CD4-positive, alpha-beta T cell treated with Interferon gamma for 1 hour (primary cell): ENCODE measurements at regions not wholly inside any gene's neighbourhood (a gene's known extent, or its start where the extent isn't known, plus 50 kb on each side); places are given as distances from the start of the nearest gene placed in this dataset.

ENCODE experiments used
- DNase-seq: peaks from one replicate; pipeline ENCODE4 v3.0.0-alpha.2; 2020

DNA sequence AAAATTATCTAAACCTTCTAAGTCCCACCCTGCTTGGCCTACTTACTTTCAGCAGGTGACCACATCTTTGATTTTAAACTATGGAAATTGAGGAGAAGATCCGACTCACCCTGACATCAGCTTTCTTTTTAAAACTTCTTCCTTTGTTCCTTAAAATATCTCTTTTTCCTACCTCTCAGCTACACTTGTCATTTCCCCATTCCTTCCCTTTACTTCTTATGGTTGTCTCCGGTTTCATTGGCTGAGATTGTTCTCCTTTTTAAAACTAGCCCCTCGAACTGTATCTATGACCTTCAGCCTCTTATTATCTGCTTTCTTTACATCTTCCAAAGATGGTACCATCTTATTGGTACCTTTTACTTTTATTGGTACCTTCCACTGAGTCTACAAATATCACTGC, 87.8 kb upstream of the NRIP1 start:
- DNase-seq: no peak

DNA sequence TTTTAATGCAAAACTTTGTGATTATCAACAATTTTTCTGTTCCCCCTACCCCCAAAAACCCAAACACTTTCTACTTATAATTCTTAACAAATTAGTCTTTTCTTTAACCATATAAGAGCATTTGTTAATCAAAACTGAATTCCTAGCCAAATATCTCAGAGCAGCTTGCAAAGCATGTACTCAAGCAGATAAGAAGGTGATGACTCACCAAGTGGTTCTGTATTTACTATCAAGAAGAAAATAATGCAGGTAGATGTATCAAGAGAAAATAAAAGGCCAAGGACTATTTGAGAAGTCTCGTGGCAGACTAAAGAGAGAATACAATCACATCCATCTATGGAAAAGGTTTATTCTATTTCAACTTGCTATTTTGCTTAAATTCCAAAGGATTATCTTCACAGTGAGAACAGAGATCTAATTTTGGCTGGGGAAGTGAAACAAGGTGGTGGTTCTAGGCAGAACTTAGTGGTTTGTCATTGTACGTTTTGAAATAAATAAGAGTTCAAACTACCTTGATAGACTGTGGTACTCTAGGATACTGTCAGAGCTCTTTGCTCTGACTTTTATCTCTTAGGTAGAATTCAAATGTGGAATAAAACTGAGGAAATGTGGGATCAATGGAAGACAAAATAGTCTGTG, 94.7 kb upstream of the NRIP1 start:
- DNase-seq: no peak

DNA sequence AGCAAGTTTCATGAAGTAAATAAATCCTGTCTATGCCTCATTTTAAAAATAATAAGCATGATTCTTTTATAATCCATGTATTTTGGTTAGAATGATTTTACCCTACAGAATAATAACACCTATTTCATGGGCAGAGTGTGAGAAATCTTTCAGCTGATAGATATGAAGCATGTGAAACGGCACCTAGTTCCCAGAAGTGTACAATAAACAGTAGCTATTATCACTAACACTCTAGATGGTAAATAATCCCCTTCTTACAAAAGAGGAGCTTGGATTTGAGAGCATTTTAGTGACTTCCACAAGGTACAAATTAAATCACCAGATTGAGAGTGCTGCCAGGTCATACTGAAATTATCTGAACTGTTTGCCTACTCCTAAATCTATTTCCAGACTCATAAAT, 95.3 kb upstream of the NRIP1 start:
- DNase-seq: no peak

DNA sequence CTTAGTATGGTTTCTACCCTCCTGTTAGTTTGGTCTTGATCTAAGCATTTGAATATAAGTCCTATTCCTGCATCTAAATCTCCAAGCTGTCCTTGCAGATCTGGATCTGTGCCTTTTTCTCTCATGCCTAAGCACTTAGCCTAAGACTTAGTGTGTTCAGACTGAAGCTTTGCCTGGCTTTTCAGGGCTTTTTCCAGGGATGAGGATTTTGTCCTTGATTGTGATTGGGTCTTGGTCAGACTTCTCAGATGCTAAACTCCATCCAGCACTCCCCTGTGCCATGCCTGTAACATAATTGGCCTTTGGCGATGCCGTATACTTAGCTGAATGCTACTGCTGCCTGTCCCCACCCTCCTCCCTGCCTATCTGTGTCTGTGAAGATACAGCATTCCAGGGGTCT, 98.1 kb upstream of the NRIP1 start:
- DNase-seq: no peak

DNA sequence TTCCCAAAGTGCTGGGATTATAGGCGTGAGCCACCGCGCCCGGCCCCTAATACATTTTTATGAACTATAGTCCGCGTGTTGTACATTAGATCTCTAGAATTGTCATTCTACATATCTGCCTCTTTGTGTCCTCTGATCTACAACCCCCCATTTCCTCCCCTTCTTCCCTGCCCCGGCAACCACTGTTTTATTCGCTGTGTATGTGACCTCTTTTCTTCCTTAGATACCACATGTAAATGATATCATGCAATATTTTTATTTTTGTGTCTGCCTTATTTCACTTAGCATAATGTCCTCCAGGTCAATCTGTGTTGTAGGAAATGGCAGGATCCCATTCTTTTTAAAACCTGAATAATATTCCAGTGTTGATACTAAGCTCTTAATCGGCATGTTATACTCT, 99.5 kb upstream of the NRIP1 start:
- no peak for DNase-seq

DNA sequence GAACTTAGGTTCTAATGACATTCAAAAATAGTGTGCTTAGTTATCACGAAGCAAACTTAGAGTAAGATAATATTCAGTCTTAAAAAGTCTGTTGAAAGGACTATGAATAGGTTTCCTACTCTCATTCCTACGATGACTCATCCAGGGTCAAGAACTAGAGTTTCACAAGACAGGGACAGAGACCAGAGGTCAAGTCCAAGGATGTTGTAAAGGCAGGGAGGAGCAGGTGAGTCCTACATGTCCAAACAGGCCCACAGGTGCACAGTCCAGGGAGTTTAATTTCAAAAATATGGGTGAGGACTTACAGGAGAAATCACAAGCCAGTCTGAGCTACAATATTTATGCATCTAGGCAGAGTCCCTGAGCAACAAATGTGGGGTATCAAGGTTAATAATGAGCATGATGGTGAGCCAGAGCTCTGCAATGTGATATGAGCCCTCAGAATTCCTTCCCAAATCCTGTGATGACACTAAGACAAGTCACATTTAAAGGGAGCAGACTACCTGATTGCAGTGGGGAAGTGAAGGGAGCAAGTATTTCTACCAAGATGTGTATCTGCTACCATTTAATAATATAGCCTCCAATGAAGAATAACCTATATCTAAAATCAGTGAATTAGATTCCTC, 100.0 kb upstream of the NRIP1 start:
- DNase-seq: no peak

DNA sequence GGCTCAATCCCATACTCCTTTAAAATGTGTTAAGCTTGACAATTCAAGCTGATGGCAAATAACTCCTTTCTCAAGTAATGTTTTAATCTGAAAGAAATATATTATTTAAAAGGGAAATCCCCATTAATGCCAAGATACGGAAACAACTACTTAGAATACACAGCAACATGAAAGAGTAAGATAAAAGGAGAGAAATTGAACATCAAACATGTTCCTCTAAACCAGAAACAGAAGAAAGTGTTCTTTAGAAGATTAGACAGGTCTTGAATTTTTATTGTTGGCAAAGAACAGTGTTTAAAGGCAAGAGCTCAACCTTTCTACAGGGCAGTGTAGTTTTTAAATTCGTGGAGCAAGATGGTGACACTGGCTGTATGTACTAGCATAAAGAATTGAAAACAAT, 105.8 kb upstream of the NRIP1 start:
- DNase-seq: no peak

DNA sequence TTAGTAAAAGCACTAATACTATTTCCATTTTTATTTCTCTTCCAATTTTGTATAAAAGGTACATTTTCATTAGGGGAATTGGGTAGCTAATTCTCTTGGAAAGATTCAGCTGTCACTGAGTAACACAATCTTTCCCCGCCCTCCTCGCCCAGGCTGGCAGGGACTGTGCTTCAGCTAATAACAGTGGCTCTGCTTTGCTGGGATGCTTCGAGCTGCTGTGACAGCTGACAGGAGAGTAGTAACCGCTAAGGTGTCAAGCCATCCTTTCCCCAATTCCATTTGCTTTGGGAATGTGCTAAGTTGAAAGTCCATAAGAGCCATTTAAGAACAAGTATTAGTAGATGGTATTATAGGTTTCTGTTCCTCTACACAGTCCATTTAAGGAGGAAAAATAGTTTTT, 106.7 kb upstream of the NRIP1 start:
- no peak for DNase-seq

DNA sequence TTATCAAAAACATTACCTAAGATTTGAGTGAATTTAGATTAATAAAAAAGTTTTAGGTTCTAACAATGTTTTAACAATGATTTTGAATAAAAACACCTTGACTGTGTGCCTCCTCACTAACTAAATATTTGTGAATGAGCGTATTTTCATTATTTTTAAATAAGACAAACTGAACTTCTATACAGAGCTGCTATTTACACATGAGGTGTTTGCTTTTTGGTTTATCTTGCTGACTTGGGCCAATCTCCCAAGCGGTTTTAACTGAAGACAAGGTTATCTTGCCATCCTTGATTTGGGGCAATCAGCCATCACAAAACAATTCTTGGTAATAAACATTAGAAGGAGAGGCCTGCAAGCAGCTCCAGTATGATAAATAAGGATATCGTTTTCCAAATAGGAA, 108.2 kb upstream of the NRIP1 start:
- DNase-seq: no peak

DNA sequence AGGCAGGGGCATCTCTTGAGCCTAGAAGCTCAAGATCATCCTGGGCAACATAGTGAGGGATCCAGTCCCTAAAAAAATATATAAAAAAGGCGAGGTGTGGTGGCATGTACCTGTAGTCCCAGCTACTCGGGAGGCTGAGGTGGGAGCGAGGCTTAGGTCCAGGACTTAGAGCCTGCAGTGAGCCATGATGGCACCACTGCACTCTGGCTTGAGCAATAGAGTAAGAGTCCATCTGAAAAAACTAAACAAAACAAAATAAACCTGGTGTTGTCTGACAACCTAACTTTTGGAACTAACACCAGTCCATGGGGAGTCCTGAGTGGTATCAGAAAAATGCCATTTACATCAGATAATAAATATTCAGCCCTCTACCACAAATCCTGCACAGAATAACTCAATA, 110.1 kb upstream of the NRIP1 start:
- no peak for DNase-seq

DNA sequence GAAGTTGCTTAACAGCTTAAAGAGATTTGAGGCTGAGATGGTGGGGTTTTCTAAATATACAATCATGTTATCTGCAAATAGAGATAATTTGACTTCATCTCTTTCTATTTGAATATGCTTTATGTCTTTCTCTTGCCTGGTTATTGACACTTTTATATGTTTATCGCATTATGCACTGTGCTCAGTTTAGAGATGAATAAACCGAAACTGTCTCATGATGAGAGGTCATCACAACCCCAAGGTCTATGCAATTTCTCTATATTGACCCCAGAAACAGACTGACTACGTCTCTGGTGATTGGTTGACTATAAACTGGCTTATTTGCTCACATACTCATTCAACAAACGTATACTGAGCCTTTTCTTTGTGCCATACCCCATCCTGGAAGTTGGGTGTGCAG, 117.9 kb upstream of the NRIP1 start:
- no peak for DNase-seq

DNA sequence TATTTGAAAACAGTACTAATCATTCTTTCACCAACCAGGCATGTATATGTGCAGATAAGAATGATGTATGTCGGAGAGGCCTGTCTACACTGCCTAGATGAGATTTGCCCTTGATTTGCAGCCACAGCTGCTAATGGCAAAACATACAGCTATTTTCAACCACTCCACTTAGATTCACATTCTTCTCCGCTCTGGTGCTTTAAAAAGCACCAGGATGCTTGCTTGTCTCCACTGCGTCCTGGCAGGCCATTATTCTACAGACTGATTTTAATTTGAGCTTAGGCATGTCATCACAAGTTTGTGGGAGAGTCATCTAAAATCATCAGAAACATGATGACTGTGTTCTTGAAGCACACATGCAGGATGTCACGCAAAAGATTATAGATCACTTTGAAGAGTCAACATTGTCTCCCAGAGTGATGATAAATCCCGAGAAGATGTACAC, 119.0 kb upstream of the NRIP1 start:
- no peak for DNase-seq

DNA sequence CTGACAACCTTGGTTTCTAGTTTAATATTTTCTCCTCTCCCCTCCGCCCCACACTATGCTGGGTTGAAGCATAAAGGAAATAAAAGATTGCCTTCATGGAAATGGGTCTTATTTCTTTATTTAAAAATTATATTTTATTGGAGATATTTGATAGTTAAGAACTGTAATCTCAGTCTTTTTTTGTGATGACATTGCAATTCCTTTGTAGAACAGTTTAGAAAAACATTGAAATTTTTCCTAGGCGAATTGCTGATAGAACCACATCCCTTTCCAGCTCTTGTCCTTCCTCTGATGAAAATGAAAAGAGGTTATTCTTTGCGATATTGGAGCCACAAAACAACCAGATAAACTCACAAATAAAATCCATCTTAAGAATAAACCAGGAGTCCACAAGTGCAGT, 125.6 kb upstream of the NRIP1 start:
- DNase-seq: no peak

DNA sequence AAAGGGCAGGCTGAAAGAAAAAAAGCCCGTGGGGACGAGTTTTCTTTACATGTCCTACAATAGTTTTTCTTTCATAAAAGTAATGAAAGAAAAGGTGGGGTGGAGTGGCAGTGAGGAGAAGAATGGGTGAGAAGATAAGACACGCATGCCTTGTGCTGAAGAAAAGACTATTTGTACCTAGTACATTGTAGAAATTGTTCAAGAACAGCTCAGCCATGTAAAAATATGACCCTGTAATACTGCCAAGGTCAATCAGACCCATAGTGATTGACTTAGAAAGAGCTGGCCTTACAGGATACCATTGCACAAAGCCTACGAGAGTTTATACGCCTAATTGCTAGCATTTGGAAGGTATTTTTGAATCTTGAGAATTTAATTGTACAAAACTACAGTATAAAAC, 126.0 kb upstream of the NRIP1 start:
- DNase-seq: no peak

DNA sequence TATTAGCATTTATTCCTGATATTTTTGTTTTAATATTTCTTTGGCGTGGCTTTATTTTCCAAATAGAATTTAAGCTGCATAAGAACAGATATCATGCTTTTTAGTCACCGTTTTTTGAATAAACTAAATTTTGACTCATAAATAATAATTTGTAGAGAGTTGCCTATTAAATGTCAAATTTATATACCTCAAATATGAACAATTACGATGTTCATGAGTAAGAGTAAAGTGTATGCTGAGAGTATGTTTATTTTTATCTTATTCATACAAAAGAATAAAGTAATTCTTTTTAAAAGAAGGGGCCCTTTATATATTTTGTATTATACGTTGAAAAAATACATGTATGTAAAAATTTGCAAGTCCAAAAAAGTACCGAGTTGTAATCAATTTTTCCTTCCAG, 126.5 kb upstream of the NRIP1 start:
- no peak for DNase-seq

DNA sequence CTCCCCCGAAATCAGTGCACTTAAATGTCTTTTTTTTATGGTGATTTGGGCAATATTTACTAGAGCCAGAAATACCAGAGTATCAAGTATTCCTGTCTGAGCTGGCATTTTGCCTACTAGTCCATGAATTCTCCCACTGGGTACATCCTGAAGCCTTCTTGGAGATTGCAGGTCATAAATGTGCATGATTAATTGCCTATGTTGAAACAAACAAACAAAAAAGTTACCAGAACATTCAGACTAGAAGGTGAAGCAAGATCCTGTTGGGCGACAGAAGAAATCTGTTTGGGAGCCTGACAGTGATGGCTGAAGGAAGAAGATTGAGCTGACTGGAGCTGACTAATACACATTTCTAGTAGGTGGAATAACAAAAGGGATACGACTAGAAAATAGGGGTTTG, 127.4 kb upstream of the NRIP1 start:
- DNase-seq: no peak

DNA sequence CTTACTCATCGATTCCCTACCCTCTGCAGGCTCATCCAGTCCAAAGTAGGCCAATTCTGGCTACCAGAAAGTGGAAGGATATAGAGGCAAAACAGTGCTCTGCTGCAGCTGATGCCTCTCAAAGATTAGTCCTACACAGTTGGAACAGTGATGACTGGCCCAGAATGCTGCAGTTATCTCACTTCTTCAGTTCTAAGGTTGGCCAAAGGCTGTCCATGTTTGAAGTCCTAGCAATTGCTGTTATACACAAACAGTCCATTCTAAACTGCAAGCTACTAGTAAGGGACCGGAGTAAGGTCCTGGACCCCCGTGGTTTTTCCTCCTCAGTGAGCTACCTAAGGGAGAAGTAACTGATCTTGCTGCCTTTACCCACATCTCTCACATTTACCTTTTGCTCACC, 129.1 kb upstream of the NRIP1 start:
- DNase-seq: no peak

DNA sequence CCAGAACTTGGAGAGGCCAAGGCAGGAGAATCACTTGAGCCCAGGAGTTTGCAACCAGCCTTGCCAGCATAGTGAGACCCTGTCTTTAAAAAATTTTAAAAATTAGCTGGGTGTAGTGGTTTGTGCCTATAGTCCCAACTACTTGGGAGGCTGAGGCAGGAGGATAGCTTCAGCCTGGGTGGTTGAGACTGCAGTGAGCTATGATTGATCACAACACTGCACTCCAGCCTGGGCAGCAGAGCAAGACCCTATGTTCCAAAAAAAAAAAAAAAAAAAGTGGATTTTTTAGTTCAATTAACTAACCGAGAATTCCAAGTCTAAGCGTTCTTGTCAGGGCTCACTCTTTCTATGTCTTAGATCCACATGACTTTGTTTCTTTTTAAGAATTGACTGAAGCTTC, 130.3 kb upstream of the NRIP1 start:
- no peak for DNase-seq

DNA sequence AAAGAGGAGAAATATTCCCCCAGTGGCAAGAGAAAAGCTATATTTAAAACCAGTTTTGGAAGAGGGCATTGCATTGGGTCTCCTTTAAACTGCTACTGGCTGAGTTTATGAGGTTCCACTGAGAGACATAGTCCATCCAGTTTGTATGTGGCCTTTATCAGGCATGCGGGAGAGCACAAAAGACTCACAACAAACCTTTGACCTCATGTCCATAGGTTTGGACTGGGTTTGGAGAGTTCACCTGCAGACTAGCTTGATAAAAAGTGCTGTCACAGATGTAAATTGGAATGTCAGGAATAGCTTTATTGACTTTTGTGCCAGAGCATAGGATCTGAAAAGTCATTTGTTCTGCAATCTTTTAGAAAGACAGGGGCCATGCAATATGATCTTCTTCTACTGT, 131.0 kb upstream of the NRIP1 start:
- DNase-seq: no peak

DNA sequence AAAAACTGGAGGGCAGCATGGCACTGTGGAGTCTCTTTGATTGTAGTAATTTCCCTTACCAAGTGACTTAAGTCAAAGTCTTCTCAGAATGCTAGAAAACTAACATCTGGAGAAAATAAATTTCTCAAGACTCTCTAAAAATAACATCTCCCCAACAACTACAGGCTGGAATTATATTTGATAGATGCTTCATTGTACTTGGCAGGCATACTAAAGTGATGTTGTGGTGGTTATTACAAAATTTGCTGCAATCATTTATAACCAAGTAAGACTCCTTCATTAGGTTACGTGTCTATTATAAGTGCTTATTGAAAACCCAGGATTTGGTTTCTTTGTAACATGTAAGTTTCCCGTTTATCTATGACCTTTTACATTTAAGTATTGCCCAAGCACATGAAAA, 132.9 kb upstream of the NRIP1 start:
- no peak for DNase-seq

DNA sequence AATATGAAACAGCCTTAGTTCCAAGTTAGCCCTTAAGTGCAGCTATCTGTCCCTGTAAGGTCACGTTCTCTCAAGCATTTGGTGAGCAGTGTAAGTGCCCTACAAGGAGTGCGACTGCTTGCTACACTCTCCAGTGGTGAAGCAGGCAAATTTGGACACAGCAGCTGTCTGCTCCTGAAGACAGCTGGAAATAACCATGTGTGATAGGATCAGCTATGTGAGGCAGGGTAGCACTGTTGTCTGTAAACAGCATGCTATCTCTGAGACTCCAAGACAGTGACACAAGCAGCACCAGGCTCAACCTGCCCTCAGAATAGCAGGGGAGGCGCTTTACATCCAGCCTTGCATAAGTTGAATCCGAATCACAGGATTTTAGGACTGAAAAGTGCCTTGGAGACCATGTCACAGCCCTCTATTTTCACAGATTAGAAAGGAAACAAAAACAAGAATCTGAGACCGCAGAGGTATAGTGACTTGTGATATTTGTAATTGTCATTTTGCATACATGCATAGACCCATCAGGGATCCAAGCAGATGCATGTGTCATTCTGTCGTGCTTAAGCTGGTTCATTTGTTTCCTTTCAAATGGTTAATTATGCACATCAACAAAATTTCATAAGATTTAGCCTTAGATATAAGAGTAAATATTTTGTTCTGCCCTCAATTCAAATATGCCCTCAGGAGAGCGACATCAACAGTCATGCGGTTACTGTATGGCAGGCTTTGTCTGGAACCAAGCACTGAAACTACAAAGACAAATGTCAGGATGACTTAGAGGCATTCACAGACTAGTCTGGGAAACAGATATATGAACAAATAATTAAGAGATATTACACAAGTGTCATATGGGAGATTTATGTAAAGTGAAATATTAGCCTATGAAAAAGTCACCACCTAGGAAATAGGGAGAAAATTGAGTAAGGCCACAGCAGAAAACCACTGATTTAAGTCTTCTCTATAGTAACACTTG, 134.9 kb upstream of the NRIP1 start:
- DNase-seq: no peak

DNA sequence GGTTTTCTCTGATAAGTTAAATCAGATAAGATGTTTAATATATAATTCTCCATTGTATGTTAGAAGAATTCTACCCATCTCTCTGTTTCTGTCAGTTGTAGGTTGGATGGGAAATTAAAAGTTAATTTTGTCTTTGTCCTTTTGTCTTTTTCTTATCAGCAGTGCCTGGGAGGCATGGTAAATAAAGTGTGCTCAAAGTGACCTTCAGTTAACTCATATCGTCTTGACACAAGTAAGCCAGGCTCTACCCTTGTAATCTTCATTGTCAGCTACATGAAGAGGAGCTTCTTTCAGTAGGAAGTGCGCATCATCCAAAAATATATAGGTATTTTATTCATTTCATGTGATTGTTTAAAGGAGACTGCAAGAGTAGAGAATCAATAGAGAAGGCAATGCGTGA, 138.9 kb upstream of the NRIP1 start:
- DNase-seq: no peak

DNA sequence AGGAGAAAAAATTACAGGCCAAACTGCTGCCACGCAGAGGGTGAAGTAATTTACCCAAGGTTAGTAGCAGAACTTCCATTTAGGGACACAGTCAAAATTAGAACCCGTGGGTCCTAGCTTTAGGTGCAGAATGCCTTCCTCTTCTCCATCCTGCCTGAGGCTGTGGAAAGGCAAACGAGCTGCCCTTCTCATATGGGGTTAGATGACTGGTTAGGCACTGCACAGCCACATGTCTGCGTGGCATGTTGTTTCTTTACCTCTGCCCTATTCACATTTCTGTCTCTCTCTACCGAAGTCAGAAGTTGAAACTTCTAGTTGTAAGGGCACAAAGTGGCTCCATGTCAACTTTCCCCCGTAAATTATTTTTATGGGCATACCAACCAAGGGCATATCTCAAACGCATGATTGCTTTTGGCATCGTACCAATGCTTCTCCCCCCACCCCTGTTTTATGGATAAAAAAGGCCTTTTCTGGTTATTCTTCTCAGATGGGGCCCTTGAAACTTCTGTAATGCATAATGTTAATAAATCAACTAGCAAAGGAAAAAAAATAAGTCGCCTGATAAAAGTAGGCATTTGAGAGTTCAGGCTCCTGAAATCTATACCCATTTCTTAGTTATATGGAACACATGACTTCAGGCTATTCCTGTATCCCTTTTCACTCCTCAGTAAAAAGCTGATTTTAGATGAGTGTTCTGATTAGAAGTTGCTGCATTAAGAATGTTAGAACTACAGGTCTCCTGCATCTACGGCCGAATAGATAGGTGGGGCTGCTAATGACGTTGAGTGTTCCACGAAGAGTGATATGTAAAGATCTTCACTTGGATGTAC, 139.6 kb upstream of the NRIP1 start:
- DNase-seq: no peak
